GM10266 (cell line): ENCODE measurements at regions not wholly inside any gene's neighbourhood (a gene's known extent, or its start where the extent isn't known, plus 50 kb on each side); places are given as distances from the start of the nearest gene placed in this dataset.

ENCODE experiments used
- DNase-seq: peaks from one replicate; pipeline ENCODE4 v3.0.0; 2012; ENCODE audit errors: extremely low spot score
- TF ChIP-seq, protein P1 (sequence below): IDR thresholded peaks from 2 replicates; pipeline ENCODE4 v1.5.1; 2012; ENCODE audit warnings: mild to moderate bottlenecking, low read depth; ENCODE audit not compliant: control insufficient read depth, insufficient read depth; ENCODE audit errors: missing control alignments

- no peak for DNase-seq
- TF ChIP-seq, protein P1, sequence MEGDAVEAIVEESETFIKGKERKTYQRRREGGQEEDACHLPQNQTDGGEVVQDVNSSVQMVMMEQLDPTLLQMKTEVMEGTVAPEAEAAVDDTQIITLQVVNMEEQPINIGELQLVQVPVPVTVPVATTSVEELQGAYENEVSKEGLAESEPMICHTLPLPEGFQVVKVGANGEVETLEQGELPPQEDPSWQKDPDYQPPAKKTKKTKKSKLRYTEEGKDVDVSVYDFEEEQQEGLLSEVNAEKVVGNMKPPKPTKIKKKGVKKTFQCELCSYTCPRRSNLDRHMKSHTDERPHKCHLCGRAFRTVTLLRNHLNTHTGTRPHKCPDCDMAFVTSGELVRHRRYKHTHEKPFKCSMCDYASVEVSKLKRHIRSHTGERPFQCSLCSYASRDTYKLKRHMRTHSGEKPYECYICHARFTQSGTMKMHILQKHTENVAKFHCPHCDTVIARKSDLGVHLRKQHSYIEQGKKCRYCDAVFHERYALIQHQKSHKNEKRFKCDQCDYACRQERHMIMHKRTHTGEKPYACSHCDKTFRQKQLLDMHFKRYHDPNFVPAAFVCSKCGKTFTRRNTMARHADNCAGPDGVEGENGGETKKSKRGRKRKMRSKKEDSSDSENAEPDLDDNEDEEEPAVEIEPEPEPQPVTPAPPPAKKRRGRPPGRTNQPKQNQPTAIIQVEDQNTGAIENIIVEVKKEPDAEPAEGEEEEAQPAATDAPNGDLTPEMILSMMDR: no peak
Observed at GRCh38 chr11:116145187-116145865, 627.5 kb downstream of the BUD13 start.

GRCh38 chr11:116144387-116144958 is 628.3 kb downstream of the BUD13 start:
- TF ChIP-seq, protein P1: no peak
- no peak for DNase-seq

- TF ChIP-seq, protein P1: no peak
- DNase-seq: no peak
Observed at GRCh38 chr11:116138280-116138679, 634.1 kb upstream of the CADM1 start.

DNA sequence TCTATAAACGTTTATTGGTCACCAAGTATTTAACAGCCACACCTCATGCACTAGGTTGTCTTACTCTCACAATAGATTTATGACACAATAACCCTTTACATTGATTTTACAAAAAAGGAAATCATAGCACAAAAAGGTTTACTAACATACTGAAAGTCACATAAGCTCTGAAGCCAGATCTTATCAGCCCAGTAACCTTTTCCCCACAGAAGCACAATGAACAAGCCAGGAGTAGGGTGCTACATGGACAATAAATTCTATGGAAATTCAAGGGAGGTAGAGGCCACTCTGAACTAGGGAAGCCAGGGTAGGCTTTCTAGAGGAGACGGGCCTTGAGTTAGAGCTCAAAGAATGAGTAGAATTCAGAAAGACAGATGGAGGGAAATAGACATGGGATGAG is 633.5 kb upstream of the CADM1 start:
- DNase-seq: no peak
- TF ChIP-seq, protein P1: no peak

- no peak for DNase-seq
- TF ChIP-seq, protein P1: no peak
Observed at GRCh38 chr11:116136987-116137674, 632.9 kb upstream of the CADM1 start.

- no peak for DNase-seq
- TF ChIP-seq, protein P1: no peak
Observed at GRCh38 chr11:116135891-116136290, 631.7 kb upstream of the CADM1 start.

GRCh38 chr11:116134450-116134849 is 630.2 kb upstream of the CADM1 start:
- no peak for DNase-seq
- TF ChIP-seq, protein P1: no peak
